Glomerular visceral epithelial cell (primary cell): ENCODE measurements at regions not wholly inside any gene's neighbourhood (a gene's known extent, or its start where the extent isn't known, plus 50 kb on each side); places are given as distances from the start of the nearest gene placed in this dataset.
"Not testable (repeated sequence)": the region's sequence is repeated elsewhere in the genome, so short reads cannot be mapped to it uniquely, and the experiment has no call there.

ENCODE experiments used
- DNase-seq: peaks from one replicate; pipeline ENCODE4 v3.0.0-alpha.2; 2016; ENCODE audit errors: extremely low spot score

GRCh38 chr13:32828711-32829110 is 187.5 kb upstream of the KL start:
- DNase-seq, result no peak

GRCh38 chr13:32829269-32829668 is 187.0 kb upstream of the KL start:
- DNase-seq, result peak; percentile 86

- peak; percentile 94 for DNase-seq
These were observed 186.4 kb upstream of the KL start for GRCh38 chr13:32829676-32830335.

- no peak for DNase-seq
These were observed 185.7 kb upstream of the KL start for GRCh38 chr13:32830336-32831031.

- no peak for DNase-seq
These were observed 178.8 kb upstream of the KL start for GRCh38 chr13:32837307-32837972.

GRCh38 chr13:32837973-32838927 is 178.0 kb upstream of the KL start:
- peak; percentile 27 for DNase-seq

GRCh38 chr13:32838945-32839344 is 177.3 kb upstream of the KL start:
- peak; percentile 7 for DNase-seq

- no peak for DNase-seq
These were observed 176.1 kb upstream of the KL start for GRCh38 chr13:32840113-32840512.

- no peak for DNase-seq
These were observed 175.1 kb upstream of the KL start for GRCh38 chr13:32840989-32841713.

- DNase-seq, result no peak
These were observed 170.0 kb upstream of the KL start for GRCh38 chr13:32845952-32846950.

GRCh38 chr13:32847976-32848375 is 168.2 kb upstream of the KL start:
- DNase-seq, result not testable (repeated sequence)

GRCh38 chr13:32849369-32849768 is 166.9 kb upstream of the KL start:
- no peak for DNase-seq

GRCh38 chr13:32850316-32851052 is 165.7 kb upstream of the KL start:
- DNase-seq, result no peak

- DNase-seq, result no peak
These were observed 164.8 kb upstream of the KL start for GRCh38 chr13:32851083-32852069.

GRCh38 chr13:32852526-32852925 is 163.7 kb upstream of the KL start:
- DNase-seq, result no peak

GRCh38 chr13:32857077-32857476 is 159.1 kb upstream of the KL start:
- no peak for DNase-seq

- DNase-seq, result no peak
These were observed 158.5 kb upstream of the KL start for GRCh38 chr13:32857689-32858088.

GRCh38 chr13:32859707-32860292 is 156.4 kb upstream of the KL start:
- no peak for DNase-seq
